EL (cell line): ENCODE measurements at regions not wholly inside any gene's neighbourhood (a gene's known extent, or its start where the extent isn't known, plus 50 kb on each side); places are given as distances from the start of the nearest gene placed in this dataset.
"Not testable (repeated sequence)": the region's sequence is repeated elsewhere in the genome, so short reads cannot be mapped to it uniquely, and the experiment has no call there.

Source experiments
- DNase-seq: peaks from one replicate; pipeline ENCODE4 v3.0.0-alpha.2; 2016

DNA sequence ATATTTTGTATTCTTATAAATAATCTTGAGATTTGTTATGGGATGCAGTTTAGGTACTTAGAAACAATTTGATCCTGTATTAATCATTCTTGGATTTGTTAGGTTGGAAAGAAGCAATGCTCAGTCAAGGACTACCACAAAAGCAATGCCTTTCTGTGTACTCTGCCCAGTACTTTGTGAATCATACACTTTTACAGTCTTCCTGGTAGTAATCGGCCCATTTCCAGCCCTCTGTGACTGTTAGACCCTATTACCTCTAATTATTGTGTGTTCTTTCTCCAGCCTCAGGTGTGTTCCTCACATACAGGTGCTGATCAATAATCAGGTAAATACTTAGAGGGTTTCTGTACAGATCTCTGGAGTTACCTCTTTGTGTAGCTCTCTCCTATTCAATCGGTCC lies 609.0 kb downstream of the KCNH5 start:
- peak; percentile 13 for DNase-seq

DNA sequence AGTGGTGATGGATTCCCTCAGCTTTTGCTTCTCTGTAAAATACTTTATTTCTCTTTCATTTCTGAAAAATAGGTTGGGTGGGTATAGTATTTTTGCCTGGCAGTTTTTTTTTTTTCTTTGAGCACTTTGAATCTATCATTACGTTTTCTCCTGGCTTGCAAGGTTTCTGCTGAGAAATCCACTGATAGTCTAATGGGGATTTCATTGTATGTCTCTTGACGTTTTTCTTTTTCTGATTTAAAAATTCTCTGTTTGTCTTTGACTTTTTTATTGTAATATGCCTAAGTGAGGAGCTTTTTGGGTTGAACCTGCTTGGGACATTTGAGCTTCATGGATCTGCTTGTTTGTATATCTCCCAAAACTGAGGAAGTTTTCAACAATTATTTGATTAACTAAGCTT lies 606.0 kb downstream of the KCNH5 start:
- no peak for DNase-seq

GRCh38 chr14:62443796-62444195 lies 601.5 kb downstream of the KCNH5 start:
- peak; percentile 96 for DNase-seq

- no peak for DNase-seq
These were observed 599.7 kb downstream of the KCNH5 start for GRCh38 chr14:62445570-62445969.

GRCh38 chr14:62451221-62451620 lies 594.0 kb downstream of the KCNH5 start:
- DNase-seq = no peak

GRCh38 chr14:62453226-62453625 lies 592.0 kb downstream of the KCNH5 start:
- DNase-seq = no peak

- peak; percentile 42 for DNase-seq
These were observed 589.8 kb downstream of the KCNH5 start for GRCh38 chr14:62455446-62455845.

DNA sequence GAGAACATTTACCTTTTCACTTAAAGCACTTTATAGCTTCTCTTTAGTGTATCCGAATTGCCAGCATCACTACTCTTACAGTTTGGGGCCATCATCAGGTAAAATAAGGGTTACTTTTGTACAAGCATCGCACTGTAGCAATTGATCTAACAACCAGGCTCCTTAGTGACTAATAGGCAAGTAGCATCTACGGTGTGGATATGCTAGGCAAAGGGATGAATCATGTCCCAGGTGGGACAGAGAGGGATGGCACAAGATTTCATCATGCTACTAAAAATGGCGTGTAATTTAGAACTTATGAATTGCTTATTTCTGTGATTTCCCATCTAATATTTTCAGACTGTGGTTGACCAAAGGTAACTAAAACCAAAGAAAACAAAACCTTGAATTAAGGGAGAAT lies 582.3 kb downstream of the KCNH5 start:
- DNase-seq = no peak

- peak; percentile 56 for DNase-seq
These were observed 576.3 kb downstream of the KCNH5 start for GRCh38 chr14:62468946-62469345.

DNA sequence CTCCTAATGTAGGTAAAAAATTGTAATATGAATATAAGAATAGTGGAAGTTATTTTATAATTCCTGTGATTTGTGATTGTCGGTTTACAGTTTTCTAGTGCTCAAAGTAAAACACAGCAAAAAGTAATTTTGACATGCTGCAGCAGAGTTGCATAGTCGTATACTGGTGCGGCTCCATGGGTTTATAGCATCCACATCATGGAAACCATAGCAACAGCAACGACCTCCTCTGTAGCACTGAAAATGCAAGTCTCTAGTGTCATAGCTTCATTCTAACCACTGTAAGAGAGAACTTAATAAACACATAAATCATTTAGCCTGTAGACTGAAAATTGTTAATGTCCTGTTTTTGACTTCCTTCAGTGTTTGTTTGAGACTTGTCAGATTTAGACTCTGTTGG lies 574.3 kb downstream of the KCNH5 start:
- DNase-seq = no peak

GRCh38 chr14:62491146-62491545 lies 554.1 kb downstream of the KCNH5 start:
- DNase-seq = no peak

- DNase-seq = no peak
These were observed 547.5 kb downstream of the KCNH5 start for GRCh38 chr14:62497708-62498107.

DNA sequence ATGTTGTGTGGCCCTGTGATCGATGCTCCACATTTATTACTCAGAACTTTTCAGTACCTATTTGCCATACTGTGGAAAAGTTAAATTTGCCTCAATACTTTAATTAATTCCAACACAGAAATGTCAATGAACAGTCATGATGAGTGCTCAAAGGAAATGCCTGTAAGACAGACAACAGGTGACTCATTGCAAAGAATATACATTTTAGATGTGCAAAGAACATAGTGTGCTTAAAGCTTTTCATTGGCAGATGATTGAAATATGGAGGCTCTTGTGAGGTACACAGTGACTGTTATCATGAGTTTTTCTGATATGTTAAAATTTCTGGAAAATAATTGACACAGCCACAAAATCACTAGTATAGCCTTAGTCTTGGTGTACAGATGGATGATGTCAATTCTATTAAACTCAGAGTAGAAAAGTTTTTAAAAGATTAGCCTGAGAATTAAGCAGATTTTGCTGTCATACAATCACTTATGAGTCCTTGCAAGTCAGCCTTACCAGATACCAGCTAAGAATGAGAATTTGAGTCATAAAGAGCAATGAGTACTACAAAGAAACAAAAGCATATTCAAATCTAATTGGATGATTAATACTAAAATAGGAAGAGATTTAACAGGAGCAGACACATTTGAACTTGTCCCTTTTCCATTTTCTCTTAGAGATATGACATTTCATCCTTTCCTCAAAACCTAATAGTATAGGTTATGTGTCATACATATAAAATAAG lies 544.1 kb downstream of the KCNH5 start:
- no peak for DNase-seq

DNA sequence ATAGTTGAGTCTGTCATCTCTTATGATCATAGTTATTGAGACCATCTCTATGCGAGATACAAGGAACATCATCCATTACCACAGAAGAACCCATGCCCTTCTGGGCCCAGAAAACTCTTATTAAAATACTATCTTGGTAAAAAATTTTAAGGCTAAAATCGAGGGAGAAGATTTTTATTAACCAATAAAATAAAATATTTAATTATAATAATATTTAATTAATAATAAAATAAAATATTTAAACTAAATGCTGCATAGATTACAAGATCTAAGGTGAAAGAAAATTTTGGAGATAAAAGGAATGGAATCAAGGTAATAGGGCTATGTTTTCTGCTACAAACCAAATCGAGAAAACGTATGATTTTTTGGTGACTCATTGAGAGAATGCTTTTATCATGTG lies 540.2 kb downstream of the KCNH5 start:
- no peak for DNase-seq

DNA sequence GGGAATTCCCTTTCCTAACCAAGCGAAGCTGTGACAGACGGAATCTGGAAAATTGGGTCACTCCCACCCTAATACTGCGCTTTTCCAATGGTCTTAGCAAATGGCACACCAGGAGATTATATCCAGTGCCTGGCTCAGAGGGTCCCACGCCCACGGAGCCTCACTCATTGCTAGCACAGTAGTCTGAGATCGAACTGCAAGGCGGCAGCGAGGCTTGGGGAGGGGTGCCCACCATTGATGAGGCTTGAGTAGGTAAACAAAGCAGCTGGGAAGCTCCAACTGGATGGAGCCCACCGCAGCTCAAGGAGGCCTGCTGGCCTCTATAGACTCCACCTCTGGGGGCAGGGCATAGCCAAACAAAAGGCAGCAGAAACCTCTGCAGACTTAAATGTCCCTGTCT lies 523.9 kb downstream of the KCNH5 start:
- DNase-seq = not testable (repeated sequence)

DNA sequence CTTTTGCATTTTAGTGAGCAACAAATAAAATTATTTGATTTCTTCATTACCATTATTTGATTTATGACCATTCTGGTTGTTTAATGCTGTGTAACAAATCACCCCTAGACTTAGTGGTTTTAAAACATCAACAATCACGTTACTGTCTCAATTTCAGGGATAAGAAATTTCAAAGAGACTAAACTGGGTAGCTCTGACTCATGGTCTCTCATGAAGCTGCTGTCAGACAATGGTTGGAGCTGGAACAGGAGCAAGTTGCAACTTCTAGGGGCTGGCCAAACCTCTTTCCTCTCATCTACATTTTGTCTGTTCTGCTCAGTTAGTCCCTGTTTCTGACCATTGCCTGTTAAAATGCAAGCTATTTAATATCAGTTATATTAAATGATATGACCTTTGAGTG lies 517.0 kb downstream of the KCNH5 start:
- DNase-seq = no peak

DNA sequence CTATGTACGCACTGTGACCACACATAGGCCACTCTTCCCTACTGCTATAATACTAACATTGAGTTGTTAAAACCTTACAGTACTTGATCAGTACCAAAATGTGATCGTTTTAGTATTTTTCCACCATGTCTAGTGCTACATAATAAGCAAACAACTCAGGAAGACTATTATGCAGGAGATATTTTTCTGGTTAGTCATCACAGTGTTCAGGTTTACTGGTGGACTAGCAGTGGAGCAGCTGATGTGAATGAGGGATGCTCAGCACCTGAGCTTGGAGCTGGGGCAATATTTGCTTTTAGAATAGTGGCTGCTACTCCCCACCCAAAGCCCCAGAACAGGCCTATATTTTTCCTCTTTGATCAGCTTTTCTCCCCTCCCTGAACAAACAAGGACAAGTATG lies 513.1 kb downstream of the KCNH5 start:
- DNase-seq = peak; percentile 8

GRCh38 chr14:62546862-62547474 lies 498.3 kb downstream of the KCNH5 start:
- DNase-seq = no peak

DNA sequence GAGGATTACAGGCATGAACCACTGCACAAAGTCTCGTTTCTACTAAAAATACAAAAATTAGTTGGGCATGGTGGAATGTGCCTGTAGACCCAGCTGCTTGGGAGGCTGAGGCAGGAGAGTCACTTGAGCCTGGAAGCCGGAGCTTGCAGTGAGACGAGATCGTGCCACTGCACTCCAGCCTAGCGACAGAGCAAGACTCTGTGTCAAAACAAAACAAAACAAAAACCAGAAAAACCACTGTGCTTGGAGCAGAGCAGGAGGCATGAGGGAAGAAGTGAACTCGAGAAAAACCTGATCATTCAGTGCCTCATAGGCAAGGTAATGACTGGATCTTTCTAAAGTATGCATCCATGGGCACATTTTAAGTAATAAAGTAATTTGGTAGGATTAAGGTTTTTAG lies 487.8 kb downstream of the KCNH5 start:
- no peak for DNase-seq

- no peak for DNase-seq
These were observed 486.8 kb downstream of the KCNH5 start for GRCh38 chr14:62558451-62558850.

DNA sequence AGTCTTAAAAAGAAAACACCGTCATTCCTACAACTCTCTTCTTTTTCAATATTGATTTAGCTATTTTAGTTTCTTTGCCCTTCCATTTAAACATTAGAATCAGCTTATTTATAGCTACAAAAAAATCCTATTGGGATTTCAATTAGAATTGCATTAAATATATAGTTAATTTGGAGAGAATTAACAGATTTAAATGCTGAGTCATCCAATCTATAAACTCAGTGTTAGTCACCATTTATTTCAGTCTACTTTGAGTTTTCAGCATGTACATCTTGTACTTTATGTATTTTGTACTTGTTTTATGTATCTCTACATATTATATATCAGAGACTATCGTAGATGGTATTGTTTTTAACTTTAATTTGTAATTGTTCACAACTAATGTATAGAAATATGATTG lies 460.0 kb downstream of the KCNH5 start:
- DNase-seq = no peak

- peak; percentile 16 for DNase-seq
These were observed 452.4 kb downstream of the KCNH5 start for GRCh38 chr14:62592877-62593276.

- no peak for DNase-seq
These were observed 448.1 kb downstream of the KCNH5 start for GRCh38 chr14:62597143-62597542.

DNA sequence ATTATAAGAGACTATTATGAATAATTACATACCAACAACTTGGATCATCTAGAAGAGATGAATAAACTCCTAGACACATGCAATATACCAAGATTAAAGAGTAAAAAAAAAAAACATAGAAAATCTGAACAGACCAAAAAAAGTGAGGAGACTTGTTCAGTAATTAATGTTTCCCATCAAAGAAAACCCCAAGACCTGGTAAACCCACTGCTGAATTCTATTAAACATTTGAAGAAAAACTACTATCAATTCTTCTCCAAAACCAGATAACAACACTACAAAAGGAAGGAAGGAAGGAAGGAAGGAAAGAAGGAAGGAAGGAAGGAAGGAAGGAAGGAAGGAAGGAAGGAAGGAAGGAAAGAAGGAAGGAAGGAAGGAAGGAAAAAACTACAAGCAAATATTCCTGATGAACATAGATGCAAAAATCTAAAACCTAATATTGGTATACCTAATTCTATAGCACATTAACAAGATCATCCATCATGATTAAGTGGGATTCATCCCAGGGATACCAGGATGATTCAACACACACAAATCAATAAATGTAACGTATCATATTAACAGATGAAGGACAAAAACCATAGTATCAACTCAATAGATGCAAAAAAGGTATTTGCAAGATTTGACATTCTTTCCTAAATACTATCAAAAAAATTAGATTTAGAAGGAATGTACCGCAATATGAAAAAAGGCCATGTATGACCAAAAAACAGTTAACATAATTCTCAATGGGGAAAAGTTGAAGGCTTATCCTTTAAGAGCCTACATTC lies 445.5 kb downstream of the KCNH5 start:
- no peak for DNase-seq
